Ishikawa (cell line): ENCODE measurements at regions not wholly inside any gene's neighbourhood (a gene's known extent, or its start where the extent isn't known, plus 50 kb on each side); places are given as distances from the start of the nearest gene placed in this dataset.

Experiments used
- CEBPB ChIP-seq: IDR thresholded peaks from 2 replicates; pipeline ENCODE4 v1.6.1; 2012
- CREB1 ChIP-seq: IDR thresholded peaks from 2 replicates; pipeline ENCODE4 v1.6.1; 2012; ENCODE audit warnings: low read depth
- EGR1 ChIP-seq: IDR thresholded peaks from 2 replicates; pipeline ENCODE4 v1.6.1; 2012
- EP300 ChIP-seq: IDR thresholded peaks from 2 replicates; pipeline ENCODE4 v1.6.1; 2012; ENCODE audit warnings: borderline replicate concordance
- FOXM1 ChIP-seq: IDR thresholded peaks from 2 replicates; pipeline ENCODE4 v1.6.1; 2012; ENCODE audit warnings: low read depth, borderline replicate concordance
- NFIC ChIP-seq: IDR thresholded peaks from 2 replicates; pipeline ENCODE4 v1.6.1; 2012
- RAD21 ChIP-seq: IDR thresholded peaks from 2 replicates; pipeline ENCODE4 v1.6.1; 2012; ENCODE audit warnings: low read depth
- TAF1 ChIP-seq: IDR thresholded peaks from 2 replicates; pipeline ENCODE4 v1.6.1; 2012; ENCODE audit warnings: low read depth, mild to moderate bottlenecking
- TCF12 ChIP-seq: IDR thresholded peaks from 2 replicates; pipeline ENCODE4 v1.6.1; 2012; ENCODE audit warnings: low read depth
- TEAD4 ChIP-seq: IDR thresholded peaks from 2 replicates; pipeline ENCODE4 v1.6.1; 2012
- YY1 ChIP-seq: IDR thresholded peaks from 2 replicates; pipeline ENCODE4 v1.6.1; 2012; ENCODE audit warnings: low read depth
- ZBTB7A ChIP-seq: IDR thresholded peaks from 2 replicates; pipeline ENCODE4 v1.6.1; 2012; ENCODE audit warnings: low read depth
- TF ChIP-seq, protein P1 (sequence below): IDR thresholded peaks from 2 replicates; pipeline ENCODE4 v1.6.1; 2012
- TF ChIP-seq, protein P2 (sequence below): IDR thresholded peaks from 2 replicates; pipeline ENCODE4 v1.6.1; 2012
- TF ChIP-seq, protein P3 (sequence below): IDR thresholded peaks from 2 replicates; pipeline ENCODE4 v1.6.1; 2012; ENCODE audit warnings: low read depth, mild to moderate bottlenecking

DNA sequence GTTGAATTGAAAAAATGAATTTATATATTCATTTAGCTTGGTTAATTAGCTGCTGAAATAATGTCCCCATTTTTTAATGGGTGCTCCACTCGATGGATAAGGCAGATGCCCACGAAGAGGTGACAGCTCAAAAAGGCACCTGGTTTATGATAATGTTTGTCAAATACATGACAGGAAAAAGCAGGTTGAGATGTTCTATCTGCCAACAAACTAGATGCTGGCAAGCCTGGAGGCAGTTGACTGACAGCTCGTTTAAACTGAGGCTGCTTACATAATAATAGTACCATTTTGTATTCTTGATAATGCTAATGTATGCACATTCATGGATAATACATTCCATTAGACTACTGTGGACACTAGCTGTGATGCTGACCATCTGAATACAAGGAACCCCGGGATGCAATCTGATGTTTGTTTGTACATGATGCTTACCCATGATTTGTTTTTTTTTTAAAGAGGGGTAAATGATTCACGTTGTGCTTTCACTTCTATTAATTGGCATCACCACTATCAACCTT, 69.0 kb upstream of the GPR158 start:
- TF ChIP-seq EGR1, result no peak
- no peak for TF ChIP-seq ZBTB7A
- TF ChIP-seq, protein P1, sequence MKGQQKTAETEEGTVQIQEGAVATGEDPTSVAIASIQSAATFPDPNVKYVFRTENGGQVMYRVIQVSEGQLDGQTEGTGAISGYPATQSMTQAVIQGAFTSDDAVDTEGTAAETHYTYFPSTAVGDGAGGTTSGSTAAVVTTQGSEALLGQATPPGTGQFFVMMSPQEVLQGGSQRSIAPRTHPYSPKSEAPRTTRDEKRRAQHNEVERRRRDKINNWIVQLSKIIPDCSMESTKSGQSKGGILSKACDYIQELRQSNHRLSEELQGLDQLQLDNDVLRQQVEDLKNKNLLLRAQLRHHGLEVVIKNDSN, result no peak
- TF ChIP-seq YY1, result no peak

DNA sequence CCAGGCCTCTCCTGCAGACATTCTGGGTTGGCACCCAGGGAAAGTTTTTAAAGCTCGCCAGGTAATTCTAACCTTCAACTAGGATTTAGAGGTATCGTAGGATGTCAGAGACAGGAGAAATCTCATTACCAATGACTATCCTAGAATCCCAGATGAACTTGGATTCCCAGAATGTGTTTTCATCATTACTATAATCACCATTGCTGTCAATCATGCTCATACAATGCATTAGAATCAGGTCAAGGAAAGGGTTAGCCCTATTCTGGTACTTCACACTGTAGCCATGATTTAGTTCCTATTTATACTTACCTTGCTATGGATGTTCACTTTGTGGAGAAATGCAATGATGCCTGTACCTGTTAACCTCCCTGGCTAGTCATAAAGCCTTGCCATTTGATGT, 67.0 kb upstream of the GPR158 start:
- TF ChIP-seq EGR1 (no peak), TAF1 (no peak), RAD21 (no peak), TEAD4 (no peak), ZBTB7A (no peak), CEBPB (no peak), YY1 (no peak), TCF12 (no peak), CREB1 (no peak), EP300 (no peak), NFIC (no peak)
- TF ChIP-seq, protein P2, sequence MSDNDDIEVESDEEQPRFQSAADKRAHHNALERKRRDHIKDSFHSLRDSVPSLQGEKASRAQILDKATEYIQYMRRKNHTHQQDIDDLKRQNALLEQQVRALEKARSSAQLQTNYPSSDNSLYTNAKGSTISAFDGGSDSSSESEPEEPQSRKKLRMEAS, result no peak
- TF ChIP-seq, protein P1, result no peak

DNA sequence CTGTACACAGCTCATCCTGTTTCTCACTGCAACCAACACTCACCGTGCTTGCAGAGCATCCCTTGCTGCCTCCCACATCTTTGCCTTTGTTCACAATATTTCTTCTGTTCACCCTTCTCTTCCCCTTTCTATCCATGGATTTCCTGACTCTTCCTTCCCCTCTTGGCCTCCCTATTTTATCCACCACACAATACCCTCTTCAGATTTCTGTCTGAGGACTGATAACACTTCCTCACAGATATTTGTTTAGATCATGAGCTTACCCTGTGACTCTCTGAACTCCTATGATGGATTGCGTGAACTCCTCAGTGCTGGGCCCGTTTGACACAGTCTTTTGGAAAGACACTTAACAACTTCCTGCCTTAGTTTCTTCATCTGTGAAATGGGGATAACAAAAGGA, 62.8 kb upstream of the GPR158 start:
- TF ChIP-seq TCF12 (no peak), CREB1 (no peak), TEAD4 (no peak), CEBPB (no peak), FOXM1 (no peak)

DNA sequence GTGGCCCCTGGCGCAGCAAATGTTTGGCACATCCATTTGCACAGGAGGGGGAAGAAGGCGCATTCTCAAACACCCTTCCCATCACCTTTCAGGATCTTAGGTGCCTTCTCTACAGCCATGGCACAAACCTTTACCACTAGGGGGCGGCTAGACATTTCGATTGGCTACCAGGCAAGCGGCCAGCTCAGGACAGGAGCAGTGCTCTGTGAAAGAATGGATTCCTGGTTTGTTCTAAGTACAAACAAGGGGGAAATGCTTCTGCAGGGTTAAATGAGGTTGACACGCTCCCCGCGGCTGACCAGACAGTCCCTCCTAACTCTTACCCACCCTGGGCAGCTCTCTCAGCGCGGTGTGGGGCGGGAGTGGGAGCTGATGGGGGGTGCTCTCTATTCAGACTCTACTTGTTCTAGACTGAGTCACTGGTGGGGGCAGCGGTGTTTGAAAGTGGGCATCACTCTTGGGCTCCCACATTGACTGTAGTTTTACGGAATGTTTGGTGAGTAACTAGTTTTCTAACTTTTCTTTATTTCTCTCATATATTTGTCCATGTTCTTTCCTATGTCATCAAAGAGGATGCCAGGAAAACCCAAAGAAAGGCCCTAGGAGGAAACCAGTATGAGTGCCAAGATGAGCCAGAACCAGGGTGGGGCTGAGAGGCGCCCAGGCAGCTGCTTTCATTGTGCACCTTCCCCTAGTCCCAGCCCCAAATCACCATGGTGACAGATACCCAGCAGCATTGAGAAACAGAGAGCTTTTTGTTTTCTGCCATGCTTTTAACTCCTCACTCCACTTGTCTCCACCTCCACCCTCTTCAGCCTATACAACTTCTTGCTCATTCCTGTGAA, 61.4 kb upstream of the GPR158 start:
- TF ChIP-seq NFIC, result 0 out of 2 replicates have a peak, but pooled peaks have one; percentile 40
- TF ChIP-seq, protein P1, result no peak
- TF ChIP-seq RAD21, result peak; percentile 86

DNA sequence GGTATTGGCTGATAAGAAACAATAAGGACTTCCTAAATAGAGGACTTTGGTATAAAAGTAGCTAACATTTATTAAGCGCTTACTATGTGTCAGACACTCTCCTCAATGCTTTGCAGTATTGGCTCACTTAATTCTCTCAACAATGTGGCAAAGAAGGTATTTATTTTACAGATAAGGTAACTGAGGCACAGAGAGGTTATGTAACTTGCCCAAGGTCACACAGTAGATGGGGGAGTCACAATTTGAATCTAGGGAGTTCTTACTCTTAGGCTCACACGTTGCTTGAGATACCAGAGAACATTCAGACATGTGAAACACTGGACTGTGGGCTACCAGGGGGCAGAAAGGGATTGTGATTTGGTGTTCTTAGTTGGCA, 60.8 kb upstream of the GPR158 start:
- TF ChIP-seq CEBPB (no peak), FOXM1 (no peak), TAF1 (no peak)
- TF ChIP-seq, protein P3, sequence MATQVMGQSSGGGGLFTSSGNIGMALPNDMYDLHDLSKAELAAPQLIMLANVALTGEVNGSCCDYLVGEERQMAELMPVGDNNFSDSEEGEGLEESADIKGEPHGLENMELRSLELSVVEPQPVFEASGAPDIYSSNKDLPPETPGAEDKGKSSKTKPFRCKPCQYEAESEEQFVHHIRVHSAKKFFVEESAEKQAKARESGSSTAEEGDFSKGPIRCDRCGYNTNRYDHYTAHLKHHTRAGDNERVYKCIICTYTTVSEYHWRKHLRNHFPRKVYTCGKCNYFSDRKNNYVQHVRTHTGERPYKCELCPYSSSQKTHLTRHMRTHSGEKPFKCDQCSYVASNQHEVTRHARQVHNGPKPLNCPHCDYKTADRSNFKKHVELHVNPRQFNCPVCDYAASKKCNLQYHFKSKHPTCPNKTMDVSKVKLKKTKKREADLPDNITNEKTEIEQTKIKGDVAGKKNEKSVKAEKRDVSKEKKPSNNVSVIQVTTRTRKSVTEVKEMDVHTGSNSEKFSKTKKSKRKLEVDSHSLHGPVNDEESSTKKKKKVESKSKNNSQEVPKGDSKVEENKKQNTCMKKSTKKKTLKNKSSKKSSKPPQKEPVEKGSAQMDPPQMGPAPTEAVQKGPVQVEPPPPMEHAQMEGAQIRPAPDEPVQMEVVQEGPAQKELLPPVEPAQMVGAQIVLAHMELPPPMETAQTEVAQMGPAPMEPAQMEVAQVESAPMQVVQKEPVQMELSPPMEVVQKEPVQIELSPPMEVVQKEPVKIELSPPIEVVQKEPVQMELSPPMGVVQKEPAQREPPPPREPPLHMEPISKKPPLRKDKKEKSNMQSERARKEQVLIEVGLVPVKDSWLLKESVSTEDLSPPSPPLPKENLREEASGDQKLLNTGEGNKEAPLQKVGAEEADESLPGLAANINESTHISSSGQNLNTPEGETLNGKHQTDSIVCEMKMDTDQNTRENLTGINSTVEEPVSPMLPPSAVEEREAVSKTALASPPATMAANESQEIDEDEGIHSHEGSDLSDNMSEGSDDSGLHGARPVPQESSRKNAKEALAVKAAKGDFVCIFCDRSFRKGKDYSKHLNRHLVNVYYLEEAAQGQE, result no peak
- TF ChIP-seq, protein P1, result no peak

DNA sequence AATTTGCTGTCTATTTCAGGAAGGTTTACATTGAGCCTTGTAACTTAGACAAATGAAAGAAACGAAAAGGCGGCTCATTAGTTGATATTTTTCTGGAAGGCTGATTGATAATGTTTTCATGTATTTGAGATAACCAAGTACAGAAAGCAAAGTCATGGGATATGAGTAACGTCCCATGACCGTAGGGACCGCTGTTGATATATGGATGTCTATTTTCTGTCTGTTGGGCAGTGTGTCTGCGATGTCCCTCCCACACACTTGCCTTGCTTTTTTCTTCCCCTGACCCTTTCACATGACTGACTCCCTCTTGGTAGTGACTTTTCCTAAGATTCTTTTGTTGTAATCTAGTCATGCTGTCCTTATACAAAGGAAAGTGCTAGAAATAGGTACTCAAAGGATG, 57.0 kb upstream of the GPR158 start:
- TF ChIP-seq CREB1 (no peak), FOXM1 (no peak), CEBPB (no peak)

DNA sequence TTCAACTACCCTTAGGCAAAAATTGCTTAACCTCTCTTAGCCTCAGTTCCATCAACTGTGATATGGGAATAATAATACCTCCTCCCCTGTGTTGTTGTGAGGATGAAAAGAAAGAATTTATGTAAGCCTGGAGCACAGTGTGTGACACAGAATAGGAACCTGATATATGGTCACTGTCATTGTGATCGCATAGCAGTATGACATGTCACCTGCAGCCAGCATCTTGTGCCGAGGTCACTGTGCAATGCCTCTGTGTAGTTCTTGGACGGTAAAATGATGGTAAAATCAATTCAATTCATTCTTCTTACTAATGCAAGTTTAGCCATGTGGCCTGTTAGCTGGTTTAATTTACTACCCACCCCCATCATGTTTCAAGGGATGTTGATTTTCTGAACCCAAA, 54.6 kb upstream of the GPR158 start:
- TF ChIP-seq TCF12 (no peak), RAD21 (no peak), TAF1 (no peak), ZBTB7A (no peak), TEAD4 (no peak), EP300 (no peak), CEBPB (no peak), CREB1 (no peak), EGR1 (no peak), NFIC (no peak), YY1 (no peak), FOXM1 (no peak)
- TF ChIP-seq, protein P1, result no peak
- TF ChIP-seq, protein P2, result no peak
- TF ChIP-seq, protein P3, result no peak
